Gastrocnemius medialis (tissue), 4 donors: ENCODE measurements at regions not wholly inside any gene's neighbourhood (a gene's known extent, or its start where the extent isn't known, plus 50 kb on each side); places are given as distances from the start of the nearest gene placed in this dataset.

ENCODE experiments used
- ATAC-seq, 2 donors: fragments of 150-250 bp; one replicate each; pipeline ENCODE4 v1.9.1; 2016
- DNase-seq, 2 donors: peaks; one replicate each; pipeline ENCODE4 v3.0.0-alpha.2; 2019
- H3K27ac ChIP-seq, 4 donors: fragments of 200-600 bp; sonication (generic); 1 replicate in 1 of 4; 2 replicates in 3 of 4; pipeline ENCODE4 v1.5.1; 2016 to 2018; ENCODE audit warnings: mild to moderate bottlenecking in 2 of 4, moderate library complexity in 1 of 4
- H3K27me3 ChIP-seq, 3 donors: fragments of 200-600 bp; sonication (generic) in 2 of 3; 1 replicate in 1 of 3; 2 replicates in 2 of 3; pipeline versions ENCODE4 v1.5.1 to v1.6.0; 2016 to 2019; ENCODE audit warnings: mild to moderate bottlenecking in 1 of 3, moderate library complexity in 1 of 3
- H3K36me3 ChIP-seq, 2 donors: fragments of 200-600 bp; sonication (generic) in 1 of 2; one replicate each; pipeline ENCODE4 v1.5.1; 2017 to 2018
- H3K4me1 ChIP-seq, 2 donors: fragments of 200-600 bp; sonication (generic) in 1 of 2; one replicate each; pipeline ENCODE4 v1.5.1; 2016 to 2017; ENCODE audit warnings: mild to moderate bottlenecking in 2 of 2
- H3K4me3 ChIP-seq, 4 donors: fragments of 200-600 bp; sonication (generic) in 3 of 4; 1 replicate in 1 of 4; 2 replicates in 3 of 4; pipeline ENCODE4 v1.5.1; 2016 to 2019; ENCODE audit warnings: mild to moderate bottlenecking in 2 of 4
- H3K9me3 ChIP-seq, 3 donors: fragments of 200-600 bp; sonication (generic) in 2 of 3; 1 replicate in 1 of 3; 2 replicates in 2 of 3; pipeline ENCODE4 v1.5.1; 2016 to 2019
- POLR2A ChIP-seq, 2 donors: fragments of 450-650 bp; IDR thresholded peaks; one replicate each; pipeline ENCODE4 v1.6.1; 2017; ENCODE audit warnings: antibody characterized with exemption in 2 of 2, mild to moderate bottlenecking in 2 of 2, moderate library complexity in 2 of 2
- in situ Hi-C, 4 donors: fragments of 200-750 bp; cut with MboI; loops; one replicate each; pipeline versions ENCODE4 v1.15.0 to v1.8.0; 2017; ENCODE audit warnings: low sequenced_read_pairs in 4 of 4
- intact Hi-C: fragments of 100-400 bp; cut with DNase I; formaldehyde crosslinking; loops from one replicate; pipeline ENCODE4 v1.15.1; 2023; ENCODE audit warnings: low total_unique reads
- TF ChIP-seq, protein P1 (sequence below), 5 experiments: fragments of 450-650 bp in 3 of 5; fragments of 200-600 bp in 2 of 5; sonication (generic) in 2 of 5; IDR thresholded peaks in 4 of 5; conservative IDR thresholded peaks in 1 of 5; 1 replicate in 4 of 5; 2 replicates in 1 of 5; pipeline ENCODE4 v1.5.1; 2016 to 2019; ENCODE audit warnings: antibody characterized with exemption in 5 of 5, mild to moderate bottlenecking in 3 of 5, moderate library complexity in 3 of 5

- Histone ChIP-seq H3K4me3 (no peak overlapping the region), H3K9me3 (no peaks in the 10 kb centered on the region), H3K27ac (no peak overlapping the region), H3K4me1 (no peaks in the 10 kb centered on the region), H3K27me3 (no peaks in the 10 kb centered on the region), H3K36me3 (no peaks in the 10 kb centered on the region)
- ATAC-seq (no peak), DNase-seq (no peak)
- in situ Hi-C loops = no loop called here
- no peak for TF ChIP-seq POLR2A (IDR thresholded peaks at IDR 0.05)
- TF ChIP-seq, protein P1, sequence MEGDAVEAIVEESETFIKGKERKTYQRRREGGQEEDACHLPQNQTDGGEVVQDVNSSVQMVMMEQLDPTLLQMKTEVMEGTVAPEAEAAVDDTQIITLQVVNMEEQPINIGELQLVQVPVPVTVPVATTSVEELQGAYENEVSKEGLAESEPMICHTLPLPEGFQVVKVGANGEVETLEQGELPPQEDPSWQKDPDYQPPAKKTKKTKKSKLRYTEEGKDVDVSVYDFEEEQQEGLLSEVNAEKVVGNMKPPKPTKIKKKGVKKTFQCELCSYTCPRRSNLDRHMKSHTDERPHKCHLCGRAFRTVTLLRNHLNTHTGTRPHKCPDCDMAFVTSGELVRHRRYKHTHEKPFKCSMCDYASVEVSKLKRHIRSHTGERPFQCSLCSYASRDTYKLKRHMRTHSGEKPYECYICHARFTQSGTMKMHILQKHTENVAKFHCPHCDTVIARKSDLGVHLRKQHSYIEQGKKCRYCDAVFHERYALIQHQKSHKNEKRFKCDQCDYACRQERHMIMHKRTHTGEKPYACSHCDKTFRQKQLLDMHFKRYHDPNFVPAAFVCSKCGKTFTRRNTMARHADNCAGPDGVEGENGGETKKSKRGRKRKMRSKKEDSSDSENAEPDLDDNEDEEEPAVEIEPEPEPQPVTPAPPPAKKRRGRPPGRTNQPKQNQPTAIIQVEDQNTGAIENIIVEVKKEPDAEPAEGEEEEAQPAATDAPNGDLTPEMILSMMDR (IDR thresholded peaks at IDR 0.05 in 4 of 5, conservative IDR thresholded peaks at IDR 0.05 in 1 of 5) = no peak
- intact Hi-C loops = no loop called here
These were observed 323.4 kb upstream of the RBMS1 start for GRCh38 chr2:160816916-160817499.

GRCh38 chr2:160820691-160821090 is 327.1 kb upstream of the RBMS1 start:
- Histone ChIP-seq H3K27ac (no peak overlapping the region), H3K4me3 (no peak overlapping the region), H3K27me3 (no peaks in the 10 kb centered on the region), H3K4me1 (no peaks in the 10 kb centered on the region), H3K36me3 (no peaks in the 10 kb centered on the region), H3K9me3 (no peaks in the 10 kb centered on the region)
- DNase-seq (no peak), ATAC-seq (no peak)
- intact Hi-C loops = loop anchor here (1.0 kb wide), 1 partner anchor 16 kb away; no protein-coding TSS in a partner anchor
- TF ChIP-seq, protein P1 (IDR thresholded peaks at IDR 0.05 in 4 of 5, conservative IDR thresholded peaks at IDR 0.05 in 1 of 5) = no peak
- no peak for TF ChIP-seq POLR2A (IDR thresholded peaks at IDR 0.05)
- in situ Hi-C loops = no loop called here

DNA sequence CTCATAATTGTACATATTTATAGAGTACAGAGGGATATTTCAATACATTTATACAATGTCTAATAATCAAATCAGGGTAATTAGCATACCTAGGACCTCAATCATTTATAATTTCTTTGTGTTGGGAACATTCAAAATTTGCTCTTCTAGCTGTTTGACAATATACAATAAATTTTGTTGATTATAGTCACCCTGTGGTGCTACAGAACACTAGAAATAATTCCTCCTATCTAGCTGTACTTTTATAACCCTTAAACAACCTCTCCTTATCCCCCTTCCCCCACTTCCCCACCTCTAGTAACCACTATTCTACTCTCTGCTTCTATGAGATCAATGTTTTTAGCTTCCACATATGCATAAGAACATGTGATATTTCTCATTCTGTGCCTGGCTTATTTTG is 328.4 kb upstream of the RBMS1 start:
- Histone ChIP-seq H3K27me3 (no peaks in the 10 kb centered on the region), H3K27ac (no peak overlapping the region), H3K9me3 (peaks cover 0 to 6% (median 2%) of the 10 kb centered on the region in 3 donors), H3K4me3 (no peak overlapping the region), H3K36me3 (no peaks in the 10 kb centered on the region), H3K4me1 (no peaks in the 10 kb centered on the region)
- ATAC-seq (no peak), DNase-seq (no peak)
- intact Hi-C loops (no loop called here), in situ Hi-C loops (no loop called here)
- TF ChIP-seq, protein P1 (IDR thresholded peaks at IDR 0.05 in 4 of 5, conservative IDR thresholded peaks at IDR 0.05 in 1 of 5) = no peak
- no peak for TF ChIP-seq POLR2A (IDR thresholded peaks at IDR 0.05)

- in situ Hi-C loops = no loop called here
- Histone ChIP-seq H3K4me1 (no peaks in the 10 kb centered on the region), H3K4me3 (no peak overlapping the region), H3K9me3 (peaks cover 0 to 6% (median 2%) of the 10 kb centered on the region in 3 donors), H3K36me3 (no peaks in the 10 kb centered on the region), H3K27ac (no peak overlapping the region), H3K27me3 (no peaks in the 10 kb centered on the region)
- no peak for ATAC-seq
- no peak for DNase-seq
- TF ChIP-seq, protein P1 (IDR thresholded peaks at IDR 0.05 in 4 of 5, conservative IDR thresholded peaks at IDR 0.05 in 1 of 5) = no peak
- no peak for TF ChIP-seq POLR2A (IDR thresholded peaks at IDR 0.05)
- intact Hi-C loops = no loop called here
These were observed 331.8 kb upstream of the RBMS1 start for GRCh38 chr2:160825433-160825832.

DNA sequence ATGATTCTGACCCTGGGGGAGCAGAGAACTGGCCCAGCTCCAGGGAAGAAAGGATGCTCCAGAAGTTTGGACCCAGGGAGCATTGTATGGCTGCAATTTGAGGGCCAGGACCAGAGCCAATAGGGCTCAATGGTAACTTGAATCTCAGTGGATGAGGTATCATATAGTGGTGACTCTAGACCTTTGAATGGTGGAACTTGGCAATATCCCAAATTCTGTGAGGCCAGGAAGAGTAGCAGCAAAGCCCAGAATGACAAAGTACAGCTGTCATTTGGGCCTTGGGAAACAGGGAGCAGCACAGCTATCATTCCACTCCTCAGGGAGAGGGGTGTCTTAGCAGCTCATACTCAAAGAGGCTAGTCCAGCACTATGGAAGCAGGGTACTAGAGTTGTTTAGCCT is 332.9 kb upstream of the RBMS1 start:
- H3K27ac ChIP-seq = no peak overlapping the region
- H3K4me1 ChIP-seq = no peaks in the 10 kb centered on the region
- intact Hi-C loops (no loop called here), in situ Hi-C loops (no loop called here)
- TF ChIP-seq POLR2A (IDR thresholded peaks at IDR 0.05) = no peak
- TF ChIP-seq, protein P1 (IDR thresholded peaks at IDR 0.05 in 4 of 5, conservative IDR thresholded peaks at IDR 0.05 in 1 of 5) = no peak
- DNase-seq (no peak), ATAC-seq (no peak)
- H3K36me3 ChIP-seq = no peaks in the 10 kb centered on the region
- H3K27me3 ChIP-seq = no peaks in the 10 kb centered on the region
- no peak overlapping the region for H3K4me3 ChIP-seq
- H3K9me3 ChIP-seq = peaks cover 0 to 6% (median 2%) of the 10 kb centered on the region in 3 donors
